Fibroblast of pulmonary artery (primary cell): ENCODE measurements at regions not wholly inside any gene's neighbourhood (a gene's known extent, or its start where the extent isn't known, plus 50 kb on each side); places are given as distances from the start of the nearest gene placed in this dataset.

Source experiments
- DNase-seq: peaks from one replicate; pipeline ENCODE4 v3.0.0-alpha.2; 2010; ENCODE audit warnings: low read depth
- H3K4me3 ChIP-seq: replicated peaks from 2 replicates; pipeline ENCODE4 v1.5.1; 2011; ENCODE audit warnings: low read depth, mild to moderate bottlenecking, control low read depth, low read length, moderate library complexity
- CTCF ChIP-seq: IDR thresholded peaks from 2 replicates; pipeline ENCODE4 v1.5.1; 2011; ENCODE audit warnings: mild to moderate bottlenecking, control low read depth, low read length, inconsistent platforms; ENCODE audit errors: missing control alignments

DNA sequence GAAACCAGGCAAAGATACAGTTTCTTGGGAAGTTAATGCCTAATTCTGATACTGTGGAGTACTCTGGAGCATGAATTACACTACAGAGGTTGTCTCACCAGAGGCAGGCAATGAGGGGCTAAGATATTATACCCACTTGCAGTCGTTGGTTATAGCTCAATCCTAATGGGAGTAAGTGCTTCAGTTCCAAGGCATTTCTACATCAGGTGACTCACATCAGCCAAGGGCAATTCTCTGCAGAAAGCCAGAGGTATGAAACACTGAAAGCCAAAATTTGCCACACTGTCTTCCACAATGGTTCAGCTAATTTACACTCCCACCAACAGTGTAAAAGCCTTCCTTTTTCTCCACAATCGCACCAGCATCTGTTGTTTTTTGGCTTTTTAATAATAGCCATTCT is 174.0 kb upstream of the IL15 start:
- no peak for DNase-seq
- no peak for TF ChIP-seq CTCF

DNA sequence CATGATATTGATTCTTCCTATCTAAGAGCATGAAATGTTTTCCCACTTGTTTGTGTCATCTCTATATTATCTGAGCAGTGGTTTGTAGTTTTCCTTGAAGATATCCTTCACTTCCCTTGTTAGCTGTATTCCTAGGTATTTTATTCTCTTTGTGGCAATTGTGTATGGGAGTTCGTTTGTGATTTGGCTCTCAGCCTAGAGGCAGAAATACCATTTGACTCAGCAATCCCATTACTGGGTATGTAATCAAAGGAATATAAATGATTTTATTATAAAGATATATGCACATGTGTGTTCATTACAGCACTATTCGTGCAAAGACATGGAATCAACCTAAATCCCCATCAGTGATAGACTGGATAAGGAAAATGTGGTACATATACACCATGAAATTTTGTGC is 172.7 kb upstream of the IL15 start:
- no peak overlapping the region for H3K4me3 ChIP-seq
- TF ChIP-seq CTCF: no peak
- no peak for DNase-seq

More for the DNA sequence above, 174.0 kb upstream of the IL15 start:
- H3K4me3 ChIP-seq: no peak overlapping the region

DNA sequence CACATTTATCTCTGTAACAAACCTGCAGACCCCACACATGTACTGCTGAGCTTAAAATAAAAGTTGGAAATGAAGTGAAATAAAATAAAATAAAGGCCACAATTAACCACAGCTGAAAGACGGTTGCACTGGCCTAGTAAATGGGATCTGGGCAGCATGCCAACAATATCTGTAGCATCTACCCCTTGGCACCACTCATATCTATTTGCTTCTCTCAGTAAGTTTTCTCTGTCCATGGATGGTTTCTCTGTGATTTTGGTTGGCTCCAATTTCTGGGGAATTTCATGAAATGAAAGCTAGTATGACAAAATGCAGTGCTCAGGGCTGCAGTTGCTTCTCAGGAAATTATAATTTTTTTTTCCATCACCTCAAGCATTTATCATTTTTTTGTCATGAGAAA is 172.0 kb upstream of the IL15 start:
- no peak overlapping the region for H3K4me3 ChIP-seq
- DNase-seq: no peak
- TF ChIP-seq CTCF: no peak

DNA sequence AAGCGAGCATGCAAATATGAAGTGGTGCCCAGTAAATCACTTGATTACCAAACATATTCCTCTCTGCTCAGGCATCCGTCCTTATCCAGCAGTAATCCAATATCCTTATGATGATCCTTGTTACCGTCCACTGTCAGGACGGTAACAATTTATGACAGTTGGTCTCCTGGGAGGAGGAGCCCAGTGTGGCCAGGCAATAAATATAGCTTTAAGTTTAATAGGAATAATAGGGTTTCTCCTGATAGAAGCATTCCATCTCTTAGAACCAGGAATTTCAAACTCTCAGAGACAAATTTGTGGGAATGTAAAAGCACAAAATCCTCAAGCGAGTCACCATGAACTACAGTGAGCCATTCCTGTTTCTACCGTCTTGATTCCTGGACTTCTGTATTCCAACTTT is 171.2 kb upstream of the IL15 start:
- no peak for DNase-seq
- no peak for TF ChIP-seq CTCF

DNA sequence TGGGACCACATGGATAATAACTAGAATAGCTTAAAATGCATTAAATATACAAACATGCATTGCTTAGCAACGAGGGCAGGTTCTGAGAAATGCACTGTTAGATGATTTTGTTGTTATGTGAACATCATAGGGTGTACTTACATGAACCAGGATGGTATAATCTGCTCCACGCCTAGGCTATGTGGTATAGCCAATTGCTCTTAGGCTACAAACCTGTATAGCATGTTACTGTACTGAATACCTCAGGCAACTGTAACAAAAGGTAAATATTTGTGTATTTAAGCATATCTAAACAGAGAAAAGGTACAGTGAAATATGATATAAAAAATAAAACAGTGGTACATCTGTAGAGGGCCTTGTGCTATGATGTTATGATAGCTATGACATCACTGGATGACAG is 169.2 kb upstream of the IL15 start:
- no peak for DNase-seq
- no peak for TF ChIP-seq CTCF
- no peak overlapping the region for H3K4me3 ChIP-seq

More for the DNA sequence above, 171.2 kb upstream of the IL15 start:
- H3K4me3 ChIP-seq: no peak overlapping the region

DNA sequence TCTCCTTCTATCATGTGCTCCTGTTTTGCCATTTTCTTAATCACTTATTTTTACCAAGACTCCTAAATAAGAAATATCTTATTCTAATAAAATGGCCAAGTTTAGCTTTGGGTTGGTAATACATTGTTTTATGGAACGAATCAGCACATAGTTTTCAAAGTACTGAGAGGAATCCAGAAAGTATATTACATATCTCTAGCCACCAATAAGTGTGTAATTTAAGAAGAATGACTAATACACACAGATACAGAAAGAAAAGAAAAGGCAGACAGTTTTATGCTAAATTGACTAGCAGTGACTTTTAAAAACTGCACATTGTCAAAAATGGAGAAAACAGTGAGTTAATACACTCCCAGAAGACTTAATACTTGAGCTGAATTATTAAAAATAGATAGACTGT is 167.0 kb upstream of the IL15 start:
- no peak for TF ChIP-seq CTCF
- no peak for DNase-seq
- no peak overlapping the region for H3K4me3 ChIP-seq

GRCh38 chr4:141473026-141473540 is 163.3 kb upstream of the IL15 start:
- H3K4me3 ChIP-seq: no peak overlapping the region
- no peak for TF ChIP-seq CTCF
- DNase-seq: no peak
